Ascending aorta (tissue), 2 donors: ENCODE measurements at regions not wholly inside any gene's neighbourhood (a gene's known extent, or its start where the extent isn't known, plus 50 kb on each side); places are given as distances from the start of the nearest gene placed in this dataset.

Source experiments
- DNase-seq, 2 donors: peaks; one replicate each; pipeline ENCODE4 v3.0.0-alpha.2; 2019; ENCODE audit warnings: low spot score in 2 of 2
- H3K27ac ChIP-seq, 2 donors: fragments of 200-600 bp; sonication (generic); one replicate each; pipeline ENCODE4 v1.5.1; 2016 to 2017; ENCODE audit warnings: mild to moderate bottlenecking in 1 of 2
- H3K27me3 ChIP-seq: fragments of 200-600 bp; sonication (generic); one replicate; pipeline ENCODE4 v1.5.1; 2017
- H3K36me3 ChIP-seq, 2 donors: fragments of 200-600 bp; sonication (generic); one replicate each; pipeline ENCODE4 v1.5.1; 2016
- H3K4me1 ChIP-seq, 2 donors: fragments of 200-600 bp; sonication (generic); one replicate each; pipeline ENCODE4 v1.5.1; 2016 to 2017; ENCODE audit warnings: mild to moderate bottlenecking in 1 of 2
- H3K4me3 ChIP-seq, 2 donors: fragments of 200-600 bp; sonication (generic); one replicate each; pipeline ENCODE4 v1.5.1; 2016 to 2017; ENCODE audit warnings: mild to moderate bottlenecking in 1 of 2
- H3K9me3 ChIP-seq, 2 donors: fragments of 200-600 bp; sonication (generic); one replicate each; pipeline ENCODE4 v1.5.1; 2016
- intact Hi-C: fragments of 100-400 bp; cut with DNase I; formaldehyde crosslinking; loops from one replicate; pipeline ENCODE4 v1.15.1; 2023
- TF ChIP-seq, protein P1 (sequence below), 3 experiments: fragments of 200-600 bp in 2 of 3; fragments of 450-650 bp in 1 of 3; sonication (generic) in 2 of 3; IDR thresholded peaks; one replicate each; pipeline ENCODE4 v1.5.1; 2016 to 2019; ENCODE audit warnings: antibody characterized with exemption in 3 of 3, mild to moderate bottlenecking in 1 of 3, moderate library complexity in 1 of 3

DNA sequence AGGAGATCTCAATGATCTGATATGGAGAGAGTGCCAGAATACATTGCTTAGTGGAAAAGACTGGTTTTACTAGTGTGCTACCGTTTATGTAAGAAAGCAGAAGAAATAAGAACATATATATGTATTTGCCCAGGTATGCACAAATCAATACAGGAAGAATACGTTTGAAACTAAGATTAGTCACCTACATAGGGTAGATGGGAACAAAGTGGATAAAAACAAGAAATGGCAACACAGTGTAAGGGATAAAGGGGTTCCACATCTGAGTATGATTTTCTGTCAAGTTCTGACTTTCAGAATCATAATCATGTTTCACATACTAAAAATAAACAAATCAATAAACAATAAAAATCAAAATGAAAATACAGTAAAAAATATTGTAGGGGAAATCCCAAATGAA lies 148.6 kb upstream of the NAMPT start:
- Histone ChIP-seq H3K27me3 (no peaks in the 10 kb centered on the region), H3K27ac (no peak overlapping the region), H3K4me1 (no peaks in the 10 kb centered on the region), H3K4me3 (no peak overlapping the region), H3K9me3 (no peaks in the 10 kb centered on the region), H3K36me3 (no peaks in the 10 kb centered on the region)
- intact Hi-C loops = no loop called here
- TF ChIP-seq, protein P1, sequence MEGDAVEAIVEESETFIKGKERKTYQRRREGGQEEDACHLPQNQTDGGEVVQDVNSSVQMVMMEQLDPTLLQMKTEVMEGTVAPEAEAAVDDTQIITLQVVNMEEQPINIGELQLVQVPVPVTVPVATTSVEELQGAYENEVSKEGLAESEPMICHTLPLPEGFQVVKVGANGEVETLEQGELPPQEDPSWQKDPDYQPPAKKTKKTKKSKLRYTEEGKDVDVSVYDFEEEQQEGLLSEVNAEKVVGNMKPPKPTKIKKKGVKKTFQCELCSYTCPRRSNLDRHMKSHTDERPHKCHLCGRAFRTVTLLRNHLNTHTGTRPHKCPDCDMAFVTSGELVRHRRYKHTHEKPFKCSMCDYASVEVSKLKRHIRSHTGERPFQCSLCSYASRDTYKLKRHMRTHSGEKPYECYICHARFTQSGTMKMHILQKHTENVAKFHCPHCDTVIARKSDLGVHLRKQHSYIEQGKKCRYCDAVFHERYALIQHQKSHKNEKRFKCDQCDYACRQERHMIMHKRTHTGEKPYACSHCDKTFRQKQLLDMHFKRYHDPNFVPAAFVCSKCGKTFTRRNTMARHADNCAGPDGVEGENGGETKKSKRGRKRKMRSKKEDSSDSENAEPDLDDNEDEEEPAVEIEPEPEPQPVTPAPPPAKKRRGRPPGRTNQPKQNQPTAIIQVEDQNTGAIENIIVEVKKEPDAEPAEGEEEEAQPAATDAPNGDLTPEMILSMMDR (IDR thresholded peaks at IDR 0.05) = no peak
- DNase-seq = no peak

DNA sequence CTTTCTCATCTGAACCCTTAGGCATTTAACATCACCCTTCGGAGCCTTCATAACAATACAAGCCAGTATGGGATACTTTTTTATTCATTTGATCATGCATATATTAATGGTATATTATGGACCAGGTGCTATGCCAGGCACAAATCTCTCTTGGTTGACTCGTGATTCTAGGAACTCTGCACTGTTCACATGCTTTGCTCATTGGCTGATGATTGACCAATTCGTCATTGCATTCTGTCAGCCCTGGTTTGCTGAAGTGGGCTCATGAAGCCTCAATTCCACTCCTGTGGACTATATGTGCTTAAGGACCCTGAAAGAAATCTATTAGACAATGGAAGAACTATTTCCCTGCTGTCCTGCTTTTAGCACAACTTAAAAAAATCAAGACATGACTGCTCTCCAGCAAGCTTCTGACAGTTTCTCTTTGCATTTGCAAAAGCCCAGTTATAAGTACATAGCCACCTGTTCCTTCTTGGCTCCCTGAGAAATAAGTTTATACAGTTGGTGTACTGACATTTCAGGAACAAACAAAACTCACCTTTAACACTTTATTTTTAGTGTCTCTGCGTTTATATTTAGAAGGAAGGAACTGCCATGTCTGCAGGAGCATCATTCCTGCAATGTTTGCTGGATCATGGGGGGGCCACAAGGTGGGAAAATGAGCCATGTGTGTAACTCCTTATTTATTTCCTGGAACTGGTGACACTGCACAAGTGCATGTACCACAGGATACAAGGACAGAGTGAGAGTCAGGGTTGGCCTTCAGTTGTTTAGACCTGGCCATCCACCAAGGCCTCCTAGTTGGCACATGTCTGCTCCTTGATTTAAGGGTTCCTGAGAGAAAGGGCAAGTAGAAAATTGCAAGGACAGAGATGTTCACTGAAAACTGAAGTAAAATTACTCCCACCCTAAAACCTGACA lies 146.0 kb upstream of the NAMPT start:
- intact Hi-C loops = no loop called here
- Histone ChIP-seq H3K27me3 (no peaks in the 10 kb centered on the region), H3K9me3 (no peaks in the 10 kb centered on the region), H3K36me3 (no peaks in the 10 kb centered on the region), H3K4me3 (no peak overlapping the region), H3K4me1 (no peaks in the 10 kb centered on the region), H3K27ac (no peak overlapping the region)
- TF ChIP-seq, protein P1 (IDR thresholded peaks at IDR 0.05) = no peak
- DNase-seq = no peak

DNA sequence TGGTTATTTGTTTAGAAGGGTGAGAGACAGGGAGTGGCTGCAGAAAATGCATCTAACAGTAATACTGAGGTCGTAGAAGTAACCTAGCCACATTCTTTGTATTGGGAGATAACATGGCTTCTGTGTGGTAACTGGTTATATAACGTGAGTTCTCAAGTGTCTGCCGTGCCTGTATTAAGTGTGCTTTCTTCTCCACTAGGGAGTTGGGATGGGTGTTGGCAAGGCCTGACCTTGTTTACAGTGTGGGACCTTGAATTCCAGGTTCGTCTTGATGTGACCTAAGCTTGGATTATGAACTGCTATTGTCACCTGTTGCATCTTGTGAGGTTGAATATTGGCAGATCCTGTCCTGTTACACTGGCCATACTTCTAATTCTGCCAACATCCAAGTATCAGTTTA lies 145.3 kb upstream of the NAMPT start:
- no peak for DNase-seq
- no peak overlapping the region for H3K27ac ChIP-seq
- no peaks in the 10 kb centered on the region for H3K27me3 ChIP-seq
- H3K4me3 ChIP-seq = no peak overlapping the region
- TF ChIP-seq, protein P1 (IDR thresholded peaks at IDR 0.05) = no peak
- no peaks in the 10 kb centered on the region for H3K9me3 ChIP-seq
- intact Hi-C loops = no loop called here
- H3K4me1 ChIP-seq = peaks cover 0 to 5% of the 10 kb centered on the region in 2 donors
- no peaks in the 10 kb centered on the region for H3K36me3 ChIP-seq

DNA sequence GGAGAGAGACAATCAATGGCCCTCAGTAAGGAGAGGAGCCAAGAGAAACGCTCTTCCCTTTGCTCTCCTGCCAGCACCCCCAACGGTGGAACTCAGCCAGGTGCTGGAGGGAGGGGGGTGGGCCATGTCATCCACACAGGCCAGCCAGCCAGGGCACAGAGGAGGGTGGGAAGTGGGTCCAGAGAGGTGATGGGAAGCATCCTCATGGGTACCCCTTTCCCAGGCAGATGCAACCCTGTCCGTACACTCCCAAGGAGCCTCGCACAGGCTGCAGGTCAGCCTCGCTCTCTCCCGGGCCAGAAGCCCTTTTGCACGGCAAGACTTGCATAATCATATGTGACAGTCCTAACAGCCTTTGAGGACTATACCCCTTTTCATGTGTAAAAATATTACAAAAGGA lies 142.0 kb upstream of the NAMPT start:
- no peak for DNase-seq
- TF ChIP-seq, protein P1 (IDR thresholded peaks at IDR 0.05) = no peak
- Histone ChIP-seq H3K4me1 (peaks cover 0 to 10% of the 10 kb centered on the region in 2 donors), H3K36me3 (no peaks in the 10 kb centered on the region), H3K9me3 (no peaks in the 10 kb centered on the region), H3K27ac (no peak overlapping the region), H3K4me3 (no peak overlapping the region), H3K27me3 (no peaks in the 10 kb centered on the region)
- intact Hi-C loops = no loop called here

DNA sequence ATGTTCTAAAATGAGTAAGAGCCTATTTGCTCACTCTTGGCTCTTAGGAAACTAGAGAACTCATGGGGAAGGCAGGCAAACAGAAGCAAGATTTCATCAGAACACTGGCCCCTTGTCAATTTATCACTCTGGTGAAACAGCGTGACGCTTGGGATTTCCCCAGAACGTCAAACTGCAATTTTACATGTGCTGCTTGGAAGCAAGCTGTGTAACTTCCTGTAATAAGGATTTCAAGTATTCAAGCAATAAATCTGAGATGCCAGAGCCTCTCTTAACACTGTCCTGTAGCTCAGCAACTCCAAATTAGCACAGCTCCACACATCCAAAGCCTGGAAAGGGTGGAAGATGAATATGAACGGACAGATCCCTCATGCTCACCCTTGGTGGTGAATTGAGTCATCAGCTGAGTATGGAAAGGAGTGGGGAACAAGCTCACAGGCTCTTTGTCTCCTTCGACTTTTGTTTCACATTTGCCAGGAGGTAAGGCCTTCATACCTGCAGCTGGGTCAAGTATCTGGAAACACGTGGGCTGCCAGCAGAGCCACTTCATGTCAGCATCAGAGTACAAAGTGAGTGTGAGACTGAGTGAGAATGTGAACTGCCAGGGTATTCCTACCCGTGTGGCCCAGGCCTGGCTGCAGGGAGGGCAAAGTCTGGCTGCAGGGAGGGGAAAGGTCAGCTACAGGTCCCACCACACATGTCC lies 140.4 kb upstream of the NAMPT start:
- peaks cover 0 to 12% of the 10 kb centered on the region in 2 donors for H3K4me1 ChIP-seq
- no peaks in the 10 kb centered on the region for H3K9me3 ChIP-seq
- DNase-seq = peak; percentile 33 to 92
- no peak overlapping the region for H3K4me3 ChIP-seq
- no peaks in the 10 kb centered on the region for H3K27me3 ChIP-seq
- peak overlapping the region; percentile 47 to 59 for H3K27ac ChIP-seq
- TF ChIP-seq, protein P1 (IDR thresholded peaks at IDR 0.05) = no peak
- intact Hi-C loops = loop anchor here (2.0 kb wide), 1 partner anchor 140 kb away; the partner anchor contains the start of gene NAMPT
- H3K36me3 ChIP-seq = no peaks in the 10 kb centered on the region
